Endometrial microvascular endothelial cells (primary cell): ENCODE measurements at regions not wholly inside any gene's neighbourhood (a gene's known extent, or its start where the extent isn't known, plus 50 kb on each side); places are given as distances from the start of the nearest gene placed in this dataset.
"Not testable (repeated sequence)": the region's sequence is repeated elsewhere in the genome, so short reads cannot be mapped to it uniquely, and the experiment has no call there.

ENCODE experiments used
- in situ Hi-C: cut with HindIII; loops from 2 replicates; pipeline ENCODE4 v1.10.0; 2017; ENCODE audit warnings: low sequenced_read_pairs, low pct_unique_long_range_greater_than_20kb; ENCODE audit errors: inconsistent ontology term

DNA sequence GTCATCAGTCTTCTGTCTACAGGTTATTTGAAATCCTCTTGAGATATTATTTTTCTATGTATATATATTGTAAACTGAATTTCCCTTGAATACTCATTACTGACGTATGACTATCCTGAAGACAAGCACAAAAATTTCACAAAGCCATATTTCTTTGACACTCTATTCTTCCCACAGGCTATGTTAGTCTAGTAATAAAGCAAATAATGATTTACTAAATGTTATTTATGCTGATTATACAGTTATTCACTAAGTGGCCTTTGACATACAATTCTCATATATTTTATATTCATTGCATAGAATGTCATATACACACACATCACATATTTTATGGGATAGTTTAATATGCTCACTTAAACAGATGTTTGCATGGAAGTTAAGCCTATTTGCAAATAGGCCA, 793.0 kb upstream of the GRAMD2B start:
- in situ Hi-C loops: no loop called here

DNA sequence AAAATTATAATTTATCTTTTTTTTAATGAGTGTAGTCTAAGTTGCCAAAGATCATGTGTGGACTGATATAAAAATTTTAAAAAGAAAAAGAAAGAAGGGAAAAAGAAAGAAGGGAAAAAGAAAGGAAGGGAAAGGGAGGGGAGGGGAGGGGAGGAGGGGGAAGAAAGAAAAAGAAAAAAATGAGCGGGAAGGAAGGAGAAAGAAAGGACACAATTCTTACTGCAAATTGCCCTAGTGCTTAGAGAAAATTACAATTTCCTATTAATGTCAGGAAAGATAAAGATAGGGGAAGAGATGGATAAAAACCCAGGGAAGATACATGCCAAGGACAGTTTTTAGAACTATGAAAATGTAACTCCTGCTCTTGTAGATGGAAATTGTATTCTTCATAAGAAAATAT, 789.7 kb upstream of the GRAMD2B start:
- in situ Hi-C loops: no loop called here

DNA sequence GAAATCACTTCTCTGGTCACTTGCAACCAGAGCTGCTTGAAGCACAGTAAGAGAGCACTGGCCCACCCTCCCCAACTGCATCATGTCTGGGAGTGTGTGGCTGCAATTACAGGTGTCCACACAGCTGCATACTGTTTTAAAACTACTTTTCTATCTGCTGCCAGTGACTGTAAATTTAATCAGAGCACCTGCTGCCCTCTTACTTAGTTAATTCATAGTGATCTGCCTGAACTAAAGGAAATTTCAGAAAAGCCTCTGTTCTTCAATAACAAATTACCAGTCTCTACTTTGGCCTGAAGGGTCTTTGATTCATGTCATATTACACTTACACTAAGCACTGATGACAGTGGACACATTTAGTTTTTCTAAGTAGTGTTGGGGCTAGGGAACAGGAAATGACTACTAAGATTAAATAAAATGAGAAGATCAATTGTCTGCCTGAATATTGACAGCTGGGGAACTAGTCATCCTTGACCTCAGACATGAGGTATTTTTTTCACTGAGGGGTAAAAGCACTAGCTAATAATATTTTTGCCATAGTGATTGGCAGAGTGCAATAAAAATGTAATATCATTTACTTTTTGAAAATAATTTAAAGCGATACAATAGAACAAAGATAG, 788.9 kb upstream of the GRAMD2B start:
- in situ Hi-C loops: no loop called here

DNA sequence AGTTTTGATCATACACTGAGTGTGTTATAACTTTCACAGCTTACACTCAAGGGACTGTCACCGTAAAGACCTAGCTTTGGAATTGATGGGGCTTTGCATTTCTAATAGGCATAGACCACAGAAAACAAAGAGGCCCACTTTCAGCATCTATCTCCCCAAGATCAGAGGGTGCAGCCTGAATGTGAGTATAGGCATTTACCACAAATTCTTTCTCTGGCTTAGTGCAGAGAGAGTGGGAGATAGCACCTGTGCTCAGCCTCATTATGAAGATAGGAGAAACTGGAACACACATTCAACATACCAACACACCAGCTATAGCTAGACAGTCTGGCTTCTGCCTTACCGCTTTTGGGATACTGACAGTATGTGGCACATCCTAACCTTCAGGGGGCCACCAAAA, 783.4 kb upstream of the GRAMD2B start:
- in situ Hi-C loops: no loop called here

DNA sequence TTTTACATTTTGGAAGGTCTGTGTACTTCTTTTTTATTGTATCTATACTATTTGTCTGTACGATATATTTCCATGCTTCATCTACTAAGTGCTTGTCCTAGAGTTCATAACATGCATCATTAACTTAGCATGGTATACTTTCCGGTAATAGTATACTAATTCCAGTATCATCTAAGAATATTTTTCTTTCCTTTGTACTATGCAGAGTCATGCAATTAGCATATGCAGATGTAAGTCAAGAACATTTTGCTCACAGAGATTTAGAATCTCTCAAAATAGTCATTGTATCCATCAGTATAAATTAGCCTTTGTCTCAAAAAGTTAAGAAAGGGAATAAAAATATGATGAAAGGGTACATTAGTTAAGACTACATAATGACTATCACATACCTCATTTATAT, 770.4 kb upstream of the GRAMD2B start:
- in situ Hi-C loops: no loop called here

DNA sequence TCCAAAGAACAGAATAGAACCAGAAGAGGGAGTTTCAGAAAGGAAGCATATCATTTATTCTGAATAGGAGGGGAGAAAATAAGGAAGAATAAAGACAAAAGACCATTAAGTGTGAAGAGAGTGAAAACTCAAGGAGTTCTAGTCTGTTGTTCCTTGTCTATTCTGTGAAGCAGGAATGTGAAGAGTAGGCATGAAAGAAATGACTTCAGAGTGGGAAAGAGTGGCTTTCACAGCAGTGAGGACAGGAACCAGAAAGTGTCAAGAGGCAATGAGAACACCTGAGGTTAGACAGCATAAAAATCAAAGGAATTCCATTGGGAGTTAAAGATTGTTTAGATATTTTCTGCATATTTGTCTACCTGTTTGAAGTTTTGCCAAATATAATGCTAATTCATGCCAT, 768.8 kb upstream of the GRAMD2B start:
- in situ Hi-C loops: no loop called here

DNA sequence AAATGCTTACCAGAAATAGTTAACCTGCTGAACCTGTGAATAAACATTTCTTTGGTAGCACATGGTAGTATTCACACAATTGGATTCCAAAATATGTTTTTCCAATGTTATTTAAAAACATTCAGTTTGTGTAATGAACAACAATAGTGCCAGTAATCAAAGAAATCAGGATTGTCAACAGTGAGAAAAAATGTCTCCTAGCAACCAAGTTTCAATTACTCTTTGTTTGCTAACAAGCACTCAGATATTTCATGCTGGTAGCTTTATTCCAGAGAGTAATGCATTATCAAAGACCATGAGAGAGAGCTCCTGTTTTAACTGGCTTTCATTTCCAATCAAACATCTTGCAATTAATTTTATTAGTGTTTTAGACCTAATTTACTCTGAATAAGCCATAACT, 768.1 kb upstream of the GRAMD2B start:
- in situ Hi-C loops: no loop called here

DNA sequence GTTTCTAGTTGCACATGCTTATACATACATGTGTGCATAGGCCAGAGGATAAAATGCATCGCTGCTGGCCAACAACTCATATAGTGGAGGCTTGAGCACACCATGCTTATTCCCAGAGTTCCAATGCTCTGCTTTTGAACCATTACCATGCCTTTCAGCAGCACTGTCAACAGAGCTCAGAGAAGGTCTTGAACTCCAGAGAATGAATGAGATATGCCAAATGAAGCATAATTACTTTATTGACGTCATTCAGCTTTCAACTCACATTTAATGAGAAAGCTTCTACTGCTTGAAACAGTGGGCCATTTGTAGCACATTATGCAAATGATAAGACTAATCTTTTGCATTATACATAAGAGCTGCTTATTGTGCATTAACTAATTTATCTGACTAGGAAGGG, 765.3 kb upstream of the GRAMD2B start:
- in situ Hi-C loops: no loop called here

DNA sequence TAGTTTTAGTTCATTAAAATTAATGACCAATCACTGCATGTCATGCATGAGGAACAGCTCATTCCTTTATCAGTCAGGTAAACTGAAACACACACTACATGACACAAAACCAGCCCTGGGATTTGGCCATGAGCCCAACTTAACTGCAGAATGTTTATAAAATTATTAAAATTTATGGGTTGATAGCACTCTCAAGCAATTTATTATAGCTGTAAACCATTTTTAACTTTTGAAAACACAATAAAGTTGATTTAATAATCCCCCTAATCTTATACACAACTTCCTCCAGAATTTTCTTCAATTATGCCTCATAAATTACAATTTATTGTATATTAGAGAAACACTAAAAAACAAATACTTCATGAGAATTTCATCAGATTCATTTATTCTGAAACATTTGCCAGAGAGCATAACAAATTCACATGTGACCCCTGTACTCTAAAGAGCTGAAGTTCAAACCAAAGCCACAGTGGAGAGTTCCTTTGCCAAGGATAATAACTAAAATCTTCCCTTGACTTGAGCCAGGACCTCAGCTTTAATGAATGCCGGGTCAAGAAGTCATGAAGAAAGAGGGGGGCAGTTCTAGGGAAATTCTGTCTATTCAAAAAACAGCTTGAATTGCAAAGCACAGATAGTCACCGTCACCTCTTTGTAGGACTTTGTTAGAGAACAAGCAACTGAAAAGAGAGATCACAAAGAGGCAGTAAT, 763.7 kb upstream of the GRAMD2B start:
- in situ Hi-C loops: no loop called here

DNA sequence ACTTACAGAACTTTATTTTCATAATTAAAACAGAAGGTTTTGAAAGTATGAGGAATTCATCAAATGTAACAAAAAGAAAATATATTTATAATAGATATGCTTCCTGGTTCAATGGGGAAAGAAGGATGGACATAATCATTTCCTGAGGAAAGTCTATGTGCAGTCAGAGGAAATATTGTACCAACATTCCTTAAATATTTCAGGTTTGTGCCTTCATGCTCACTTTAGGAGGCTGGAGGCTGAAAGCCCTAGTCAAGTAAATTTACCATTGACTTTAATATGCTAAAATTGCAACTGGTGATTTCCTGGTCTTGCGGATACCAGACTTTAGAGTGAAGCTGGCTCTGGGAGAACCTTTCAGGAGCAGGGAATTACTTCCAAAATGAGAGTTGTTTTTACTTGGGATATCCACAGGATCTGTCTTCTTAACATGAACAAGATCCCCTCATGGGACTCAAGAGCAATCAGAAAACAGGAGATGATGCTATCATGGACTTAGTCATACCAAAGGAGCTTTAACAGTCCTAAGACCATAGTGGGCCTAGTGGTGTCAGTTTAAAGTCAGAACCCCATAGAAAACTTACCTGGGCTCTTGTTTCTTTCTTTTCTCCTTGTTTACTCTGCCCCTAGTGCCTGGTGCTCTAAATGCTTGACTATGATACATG, 762.8 kb upstream of the GRAMD2B start:
- in situ Hi-C loops: no loop called here

DNA sequence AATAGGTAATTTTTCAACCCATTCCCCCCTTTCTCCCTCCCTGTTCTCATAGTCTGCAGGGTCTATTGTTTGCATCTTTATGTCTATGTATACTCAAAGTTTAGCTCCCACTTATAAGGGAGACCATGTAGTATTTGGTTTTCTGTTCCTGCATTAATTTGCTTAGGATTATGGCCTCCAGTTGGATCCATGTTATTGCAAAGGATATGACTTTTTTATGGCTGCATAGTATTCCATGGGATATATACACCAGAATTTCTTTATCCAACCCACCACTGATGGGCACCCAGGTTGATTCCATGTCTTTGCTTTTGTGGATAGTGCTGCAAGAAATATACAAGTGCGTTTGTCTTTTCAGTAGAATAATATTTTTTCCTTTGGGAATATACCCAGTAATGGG, 761.6 kb upstream of the GRAMD2B start:
- in situ Hi-C loops: no loop called here

DNA sequence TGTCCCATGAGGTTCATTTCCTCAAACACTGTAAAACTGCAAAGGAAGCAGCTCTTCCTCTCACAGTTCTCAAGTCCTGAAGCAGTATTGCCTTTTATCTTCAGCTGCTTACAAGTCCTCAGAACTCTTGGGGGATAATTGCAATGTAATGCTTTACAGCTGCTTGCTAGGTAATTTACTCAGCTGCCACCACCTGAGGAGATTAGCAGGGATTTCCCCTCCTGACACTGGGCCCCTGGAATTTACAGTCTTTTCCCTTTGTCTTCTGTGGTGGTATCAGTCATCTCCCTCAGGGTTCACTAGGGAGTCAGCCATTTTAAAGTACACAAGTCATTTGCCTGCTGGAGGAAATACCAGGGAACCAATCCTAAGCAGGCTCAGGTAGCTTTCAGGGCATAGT, 754.3 kb upstream of the GRAMD2B start:
- in situ Hi-C loops: no loop called here

DNA sequence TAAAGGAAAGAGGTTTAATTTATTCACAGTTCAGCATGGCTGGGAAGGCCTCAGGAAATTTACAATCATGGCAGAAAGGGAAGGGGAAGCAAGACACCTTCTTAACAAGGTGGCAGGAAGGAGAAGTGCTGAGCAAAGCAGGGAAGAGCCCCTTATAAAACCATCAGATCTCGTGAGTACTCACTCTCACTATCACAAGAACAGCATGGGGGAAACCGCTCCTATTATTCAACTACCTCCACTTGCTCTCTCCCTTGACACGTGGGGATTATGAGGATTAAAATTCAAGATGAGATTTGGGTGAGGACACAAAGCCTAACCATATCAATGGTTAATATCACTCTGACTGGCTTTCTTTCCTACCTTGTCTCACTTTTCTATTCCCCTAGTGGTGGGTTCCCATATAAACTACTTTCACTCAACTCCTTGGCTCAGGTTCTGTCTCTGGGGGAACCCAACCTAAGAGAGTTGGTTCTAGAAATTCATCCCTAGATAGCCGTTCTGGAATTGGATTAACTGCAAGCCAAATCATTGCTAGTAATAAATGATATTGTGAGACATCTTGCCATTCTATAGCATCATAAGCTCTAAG, 749.8 kb upstream of the GRAMD2B start:
- in situ Hi-C loops: no loop called here

DNA sequence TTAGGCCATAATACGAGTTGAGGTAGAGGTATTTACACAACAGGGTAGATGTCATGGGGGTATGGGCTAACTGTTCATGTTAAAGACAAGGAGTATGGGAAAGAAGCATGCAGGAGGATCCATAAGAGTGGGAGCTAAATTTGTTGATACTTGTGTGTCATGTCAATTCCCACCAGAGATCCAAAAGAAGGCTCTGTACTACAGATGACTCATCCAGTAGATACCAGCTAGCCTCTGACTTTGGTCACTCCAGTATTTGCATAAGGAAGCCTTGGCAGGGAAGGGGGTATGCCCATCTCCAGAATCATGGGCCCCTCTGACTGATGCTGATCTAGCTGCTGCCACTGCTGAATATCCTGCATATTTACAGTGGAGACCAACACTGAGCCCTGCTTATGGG, 743.7 kb upstream of the GRAMD2B start:
- in situ Hi-C loops: no loop called here

DNA sequence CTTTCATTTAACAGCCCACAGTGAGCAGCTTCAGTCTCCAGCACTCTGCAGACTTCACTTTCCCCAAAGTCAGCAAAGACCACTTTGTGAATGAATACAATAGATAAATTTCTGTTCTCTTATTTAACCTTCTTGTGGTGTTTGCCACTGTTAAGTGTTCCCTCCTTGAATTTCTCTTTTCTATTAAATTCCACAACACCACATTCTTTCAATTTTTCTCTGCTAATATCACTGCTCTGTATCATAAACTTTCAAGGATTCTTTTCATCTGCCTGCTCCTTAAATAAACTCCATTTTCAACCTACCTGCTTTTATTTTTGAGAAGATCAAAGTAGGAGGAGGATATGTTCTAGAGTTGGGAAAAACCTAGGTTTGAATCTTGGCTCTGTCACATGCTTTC, 739.5 kb upstream of the GRAMD2B start:
- in situ Hi-C loops: no loop called here

DNA sequence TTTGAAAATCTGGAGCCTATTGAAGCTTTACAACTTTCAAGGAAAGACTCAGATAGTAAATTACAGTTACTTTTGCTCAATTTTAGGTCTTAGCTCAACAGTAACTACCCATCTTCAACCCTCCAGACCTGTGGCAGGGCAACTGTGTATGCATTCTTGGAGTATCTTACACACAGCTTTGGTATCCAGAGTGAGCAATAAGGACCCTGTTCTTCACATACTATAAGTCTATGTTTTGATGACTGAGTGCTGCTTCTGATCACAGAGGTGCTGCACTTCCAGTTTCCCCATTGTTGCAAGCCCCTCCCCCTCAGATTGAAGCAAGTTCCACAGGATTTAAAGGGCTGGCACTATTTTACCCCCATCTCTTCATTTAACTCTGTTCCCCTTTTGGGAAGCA, 737.4 kb upstream of the GRAMD2B start:
- in situ Hi-C loops: no loop called here

DNA sequence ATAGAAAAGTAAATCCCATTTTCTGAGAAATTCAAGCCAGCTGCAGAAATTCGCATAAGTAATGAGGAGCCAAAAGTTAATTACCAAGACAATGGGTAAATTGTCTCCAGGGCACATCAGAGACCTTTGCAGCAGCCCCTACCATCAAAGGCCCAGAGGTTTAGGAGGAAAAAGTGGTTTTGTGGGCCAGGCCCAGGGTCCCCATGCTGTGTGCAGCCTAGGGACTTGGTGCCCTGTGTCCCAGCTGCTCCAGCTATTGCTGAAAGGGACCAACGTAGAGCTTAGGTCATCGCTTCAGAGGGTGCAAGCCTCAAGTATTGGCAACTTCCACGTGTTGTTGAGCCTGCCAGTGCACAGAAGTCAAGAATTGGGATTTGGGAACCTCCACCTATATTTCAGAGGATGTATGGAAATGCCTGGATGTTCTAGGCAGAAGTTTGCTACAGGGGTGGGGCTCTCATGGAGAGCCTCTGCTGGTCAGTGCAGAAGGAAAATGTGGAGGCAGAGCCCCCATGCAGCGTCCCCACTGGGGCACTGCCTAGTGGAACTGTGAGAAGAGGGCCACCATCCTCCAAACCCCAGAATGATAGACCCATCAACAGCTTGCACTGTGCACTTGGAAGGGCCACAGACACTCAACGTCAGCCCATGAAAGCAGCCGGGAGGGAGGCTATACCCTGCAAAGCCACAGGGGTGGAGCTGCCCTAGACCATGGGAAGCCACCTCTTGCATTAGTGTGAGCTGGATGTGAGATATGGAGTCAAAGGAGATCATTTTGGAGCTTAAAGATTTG, 731.3 kb upstream of the GRAMD2B start:
- in situ Hi-C loops: not testable (repeated sequence)

DNA sequence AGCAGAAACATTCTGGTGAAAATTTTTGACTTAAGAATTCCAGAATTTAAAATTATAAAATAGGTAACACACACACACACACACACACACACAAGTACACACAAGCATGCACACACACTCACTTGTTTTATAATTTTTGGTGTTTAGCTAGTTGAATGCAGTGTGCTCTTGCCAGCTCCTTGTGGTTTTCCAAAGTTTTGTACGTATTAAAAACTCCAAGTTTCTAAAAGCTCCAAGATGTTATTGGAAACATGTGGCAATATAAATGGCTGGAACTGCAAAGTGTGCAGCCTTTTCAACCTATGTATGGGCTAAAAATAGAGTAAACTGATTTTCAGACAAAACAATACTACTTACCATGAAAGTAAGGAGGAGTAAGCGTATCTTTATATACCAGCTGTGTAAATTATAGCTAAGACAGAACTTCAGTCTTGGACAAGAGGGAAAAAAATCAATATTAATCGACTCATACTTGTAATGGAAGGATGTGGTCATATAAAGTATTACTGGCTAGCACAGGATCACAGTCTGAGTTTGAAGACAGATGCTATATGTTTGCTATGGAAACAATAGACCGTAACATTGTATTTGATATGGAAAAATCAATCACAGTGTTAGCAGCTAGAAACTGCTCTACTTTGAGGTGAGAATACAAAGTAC, 727.1 kb upstream of the GRAMD2B start:
- in situ Hi-C loops: no loop called here

DNA sequence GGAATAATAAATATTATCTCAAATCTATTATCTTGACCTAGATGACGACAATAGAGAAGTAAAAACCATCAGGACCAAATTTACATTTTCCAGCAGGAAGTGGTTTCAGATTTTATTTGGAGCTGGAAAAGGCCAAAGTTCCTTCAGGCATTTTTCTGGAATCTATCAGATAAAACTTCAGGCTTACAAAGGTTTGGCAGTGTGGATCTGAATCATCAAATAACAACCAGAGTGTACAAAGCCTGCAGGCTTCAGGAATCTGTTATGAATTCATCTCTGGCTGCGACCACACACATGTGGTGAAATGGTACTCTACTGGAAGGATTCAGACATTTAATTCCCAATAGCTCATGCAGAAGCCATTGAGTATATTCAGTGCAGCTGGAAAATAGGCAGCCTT, 726.4 kb upstream of the GRAMD2B start:
- in situ Hi-C loops: no loop called here
